HG03354 (cell line): ENCODE measurements at regions not wholly inside any gene's neighbourhood (a gene's known extent, or its start where the extent isn't known, plus 50 kb on each side); places are given as distances from the start of the nearest gene placed in this dataset.

Source experiments
- ATAC-seq: cut with Tn5 transposase; IDR thresholded peaks from one replicate; pipeline ENCODE4 v1.9.1; 2021; ENCODE audit warnings: mild to moderate bottlenecking; ENCODE audit not compliant: unreplicated experiment, poor library complexity, severe bottlenecking

- no peak for ATAC-seq
Measured at GRCh38 chr3:113051787-113052186, 61.0 kb downstream of the GTPBP8 start.

- ATAC-seq = no peak
Measured at GRCh38 chr3:113053169-113053568, 62.4 kb downstream of the GTPBP8 start.

- ATAC-seq = no peak
Measured at GRCh38 chr3:113054552-113054951, 63.8 kb downstream of the GTPBP8 start.

GRCh38 chr3:113055201-113055600 lies 64.4 kb downstream of the GTPBP8 start:
- no peak for ATAC-seq

DNA sequence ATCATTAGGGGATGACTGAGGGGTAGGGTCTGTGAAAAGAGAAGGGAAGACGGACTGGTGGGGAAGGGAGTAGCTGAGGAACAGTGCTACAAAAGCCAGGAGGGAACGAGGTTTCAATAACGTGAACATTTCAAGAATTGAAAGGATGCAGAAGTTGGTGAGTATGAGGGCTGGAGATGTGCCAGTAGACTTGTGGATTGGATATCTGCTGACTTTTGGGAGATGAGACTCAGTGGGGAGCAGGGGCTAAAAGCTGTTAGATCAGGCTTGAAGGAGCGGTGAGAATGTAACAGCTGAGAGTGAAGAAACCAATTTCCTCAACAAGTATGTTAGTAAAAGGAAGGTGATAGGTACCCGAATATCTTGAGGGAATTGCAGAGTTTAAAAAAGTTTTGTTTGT lies 65.2 kb downstream of the GTPBP8 start:
- ATAC-seq = no peak

GRCh38 chr3:113057117-113057516 lies 66.3 kb downstream of the GTPBP8 start:
- peak; percentile 89 for ATAC-seq

DNA sequence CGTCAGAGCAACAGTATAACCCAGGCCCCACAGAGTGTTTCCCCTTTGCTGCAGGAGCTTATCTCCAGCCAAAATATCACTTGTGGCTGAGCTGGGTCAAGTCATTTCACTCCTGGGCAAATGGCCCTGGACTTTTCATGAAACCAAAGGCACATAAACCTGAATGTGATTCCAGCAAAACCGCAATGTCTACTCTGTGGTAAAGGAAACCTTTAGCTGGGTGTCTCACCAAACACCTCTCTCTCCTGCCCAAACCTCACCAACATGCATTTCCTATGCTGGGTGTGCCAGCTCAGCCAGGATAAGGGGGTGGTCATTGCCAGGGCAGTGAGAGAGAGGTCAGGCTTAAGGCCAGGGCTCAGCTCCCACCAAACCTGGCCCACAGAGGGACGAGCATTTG lies 67.4 kb downstream of the GTPBP8 start:
- no peak for ATAC-seq

- ATAC-seq = no peak
Measured at GRCh38 chr3:113062705-113063104, 71.9 kb downstream of the GTPBP8 start.

GRCh38 chr3:113063126-113063894 lies 72.5 kb downstream of the GTPBP8 start:
- ATAC-seq = no peak

- ATAC-seq = no peak
Measured at GRCh38 chr3:113064183-113064582, 73.4 kb downstream of the GTPBP8 start.

DNA sequence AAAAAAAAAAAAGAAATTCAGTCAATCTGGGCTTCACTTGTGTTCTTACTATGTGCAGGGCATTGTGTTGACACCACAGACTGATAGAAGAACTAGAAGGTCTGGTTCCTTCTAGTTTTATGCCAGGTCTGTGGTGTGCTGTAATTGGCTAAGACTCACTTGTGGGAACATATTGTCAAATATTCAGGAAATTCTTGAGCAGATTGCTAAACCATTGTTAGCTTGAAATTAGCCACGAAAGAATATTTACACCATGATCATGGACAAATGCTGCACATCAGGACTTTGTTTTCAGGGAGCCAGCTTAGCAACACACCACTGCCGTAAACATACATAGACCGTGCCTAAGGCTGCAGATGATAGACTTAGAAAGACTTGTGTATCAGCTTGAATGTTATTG lies 74.6 kb downstream of the GTPBP8 start:
- ATAC-seq = no peak

DNA sequence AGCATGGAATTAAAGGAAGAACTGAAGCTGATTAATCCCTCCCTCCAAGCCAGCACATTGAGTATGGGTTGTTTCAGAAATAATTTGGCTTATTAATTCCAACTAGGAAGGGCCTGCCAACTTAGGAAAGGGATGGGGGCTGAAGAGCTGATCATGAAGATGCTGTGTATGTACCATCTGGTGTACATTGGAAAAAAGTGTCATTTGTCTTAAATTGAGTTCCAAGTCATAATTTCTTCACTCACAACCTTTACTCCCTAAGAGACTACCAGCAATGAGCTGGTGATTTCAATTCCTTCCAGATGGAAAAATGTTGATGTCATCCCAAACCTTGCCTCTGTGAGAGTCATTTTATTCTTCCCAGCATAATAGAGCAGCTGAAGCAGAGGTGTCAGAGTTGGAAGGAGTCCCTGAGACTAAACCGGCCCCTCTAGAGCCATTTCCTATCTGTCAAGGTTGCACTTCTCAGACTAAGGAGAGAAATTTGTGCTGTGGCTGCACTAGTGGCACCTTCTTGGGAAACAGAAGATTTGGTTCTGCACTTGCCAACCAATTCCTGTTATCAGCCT lies 79.4 kb downstream of the GTPBP8 start:
- peak; percentile 16 for ATAC-seq

- peak; percentile 100 for ATAC-seq
Measured at GRCh38 chr3:113070681-113071113, 79.9 kb downstream of the GTPBP8 start.

GRCh38 chr3:113075588-113075987 lies 84.8 kb downstream of the GTPBP8 start:
- ATAC-seq = no peak

DNA sequence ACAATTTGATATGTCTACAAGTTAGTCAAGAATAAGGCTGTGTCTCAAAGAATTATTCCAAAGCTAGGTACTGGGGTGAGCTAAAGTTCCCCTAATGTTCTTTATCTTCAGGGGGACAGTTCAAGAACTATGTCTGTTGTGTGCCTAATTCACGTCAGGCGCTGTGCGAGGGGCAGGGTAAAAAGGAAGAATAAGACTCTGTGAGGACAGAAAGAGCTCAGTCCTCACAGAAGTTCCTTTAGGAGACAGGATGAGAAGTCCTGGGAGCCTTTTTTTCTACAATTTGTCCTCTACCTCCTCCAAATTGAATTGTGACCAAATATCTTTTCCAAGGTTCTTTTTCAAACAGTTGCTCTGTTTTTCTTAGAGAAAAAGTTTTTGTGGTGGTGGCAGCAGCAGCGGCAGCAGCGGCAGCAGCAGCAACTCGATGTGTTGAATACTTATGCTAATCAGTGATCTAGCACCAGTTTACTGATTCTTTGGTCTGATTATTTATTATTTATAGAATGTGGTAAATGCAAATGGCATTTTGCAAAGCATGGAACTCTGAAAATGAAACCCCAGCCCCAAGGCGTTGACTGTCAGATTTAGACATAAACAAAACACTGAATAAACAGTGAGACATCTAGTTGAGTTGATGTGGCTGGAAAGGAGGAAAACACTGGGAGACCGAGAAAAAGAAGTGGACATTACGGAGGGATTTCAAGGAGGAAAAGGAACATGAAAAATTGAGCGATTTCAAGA lies 88.6 kb downstream of the GTPBP8 start:
- ATAC-seq = peak; percentile 97

DNA sequence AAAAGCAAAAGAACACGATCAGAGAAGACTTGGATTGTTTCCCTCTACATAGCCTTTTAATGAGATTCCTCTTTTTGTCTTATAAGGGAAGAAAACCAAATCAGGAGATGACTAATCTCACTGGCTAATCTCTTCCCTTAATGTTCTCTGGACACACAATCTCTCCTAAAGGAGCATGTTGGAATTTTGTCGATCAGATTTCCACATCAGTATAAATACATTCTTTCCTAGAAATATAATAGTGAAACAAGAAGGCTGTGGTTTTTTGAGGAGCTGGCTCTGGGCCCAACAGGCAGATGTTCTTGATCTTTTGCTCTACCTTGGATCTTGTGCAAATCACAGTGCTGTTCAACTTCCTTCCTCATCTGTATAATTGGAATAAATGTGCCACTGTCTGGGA lies 94.0 kb downstream of the GTPBP8 start:
- no peak for ATAC-seq

- ATAC-seq = no peak
Measured at GRCh38 chr3:113086560-113087461, 96.0 kb downstream of the GTPBP8 start.

- ATAC-seq = no peak
Measured at GRCh38 chr3:113088616-113089015, 97.8 kb downstream of the GTPBP8 start.

DNA sequence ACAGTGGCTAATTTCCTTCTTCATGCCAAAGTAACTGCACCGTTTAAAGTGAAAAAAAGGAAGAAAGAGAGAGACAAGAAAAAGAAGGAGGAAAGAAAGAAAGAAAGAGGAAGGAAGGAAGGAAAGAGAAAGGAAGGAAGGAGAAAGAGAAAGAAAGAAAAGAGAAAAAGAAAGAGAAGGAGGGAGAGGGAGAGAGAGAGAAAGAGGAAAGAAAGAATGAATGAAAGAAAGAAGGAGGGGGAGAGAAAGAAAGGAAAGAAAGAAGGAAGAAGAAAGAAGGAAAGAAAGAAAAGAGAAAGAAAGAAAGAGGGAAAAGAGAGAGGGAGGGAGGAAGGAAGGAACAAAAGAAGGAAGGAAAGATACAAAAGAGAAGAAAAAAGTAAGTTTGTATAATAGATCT lies 100.6 kb downstream of the GTPBP8 start:
- no peak for ATAC-seq

DNA sequence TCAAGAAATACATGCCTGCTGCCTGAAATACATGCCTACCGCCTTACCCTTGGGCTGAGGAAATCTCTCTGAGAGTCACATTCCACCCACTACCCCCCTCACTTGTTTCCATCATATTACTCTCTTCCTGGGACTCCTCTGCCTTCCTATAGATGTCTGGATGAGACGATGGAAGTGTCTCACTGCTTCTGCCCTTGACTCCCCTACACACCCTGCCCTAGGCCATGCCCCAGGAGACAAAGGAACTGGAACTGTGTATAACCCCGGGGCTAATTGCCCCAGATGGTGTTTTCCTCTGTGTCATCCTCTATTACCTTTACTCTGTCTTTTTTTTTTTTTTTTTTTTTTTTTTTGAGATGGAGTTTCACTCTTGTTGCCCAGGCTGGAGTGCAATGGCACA lies 102.0 kb downstream of the GTPBP8 start:
- ATAC-seq = no peak
